IPS DF 6.9 (cell line): ENCODE measurements at regions not wholly inside any gene's neighbourhood (a gene's known extent, or its start where the extent isn't known, plus 50 kb on each side); places are given as distances from the start of the nearest gene placed in this dataset.
"Not testable (repeated sequence)": the region's sequence is repeated elsewhere in the genome, so short reads cannot be mapped to it uniquely, and the experiment has no call there.

Source experiments
- DNase-seq: peaks from one replicate; pipeline ENCODE4 v3.0.0-alpha.2; 2013; ENCODE audit warnings: low read depth, low spot score
- H3K27ac ChIP-seq: one replicate; pipeline ENCODE4 v1.5.1; 2013; ENCODE audit warnings: low read length, control low read depth
- H3K27me3 ChIP-seq: 2 replicates; pipeline ENCODE4 v1.6.1; 2013; ENCODE audit warnings: mild to moderate bottlenecking, low read length; ENCODE audit not compliant: control insufficient read depth, insufficient read depth
- H3K36me3 ChIP-seq: 2 replicates; pipeline ENCODE4 v1.6.1; 2013; ENCODE audit warnings: low read length; ENCODE audit not compliant: control insufficient read depth, insufficient read depth
- H3K4me1 ChIP-seq: 2 replicates; pipeline ENCODE4 v1.6.1; 2013; ENCODE audit warnings: low read length; ENCODE audit not compliant: control insufficient read depth, insufficient read depth
- H3K4me3 ChIP-seq: 2 replicates; pipeline ENCODE4 v1.5.1; 2013; ENCODE audit warnings: mild to moderate bottlenecking, low read length
- H3K9me3 ChIP-seq: 2 replicates; pipeline ENCODE4 v1.6.1; 2013; ENCODE audit warnings: low read length, inconsistent platforms; ENCODE audit not compliant: control insufficient read depth, insufficient read depth
- WGBS: extraction: QIAGEN DNeasy Blood & Tissue Kit; methylation state at CpG from one replicate; pipeline ENCODE4 v1.1.7; 2013; ENCODE audit warnings: mixed read lengths, missing lambda C conversion rate; ENCODE audit not compliant: insufficient read length, insufficient coverage; 5-methylcytosine and 5-hydroxymethylcytosine counted together

DNA sequence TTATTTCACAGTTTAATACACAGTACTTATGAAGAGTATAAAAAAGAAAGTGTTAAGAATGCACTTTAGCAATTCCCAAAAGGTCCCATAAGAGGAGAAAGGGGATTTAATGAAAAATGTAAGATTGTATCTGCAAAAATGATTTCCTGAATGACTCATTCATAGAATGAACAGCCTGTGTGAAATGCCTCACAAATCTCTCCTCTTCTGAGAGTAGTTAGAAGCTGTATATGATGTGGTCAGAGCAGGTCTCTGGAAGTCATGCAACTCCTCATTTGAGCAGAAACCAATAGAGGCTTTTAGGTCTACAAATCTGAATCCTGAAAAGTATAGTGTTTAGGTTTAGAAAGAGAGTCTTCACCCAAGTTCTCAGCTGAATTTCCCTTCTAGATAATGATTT lies 381.3 kb upstream of the INTU start:
- Histone ChIP-seq H3K9me3 (no peaks in the 10 kb centered on the region), H3K27ac (no peak overlapping the region), H3K4me3 (no peak overlapping the region), H3K4me1 (no peaks in the 10 kb centered on the region), H3K27me3 (no peaks in the 10 kb centered on the region), H3K36me3 (no peaks in the 10 kb centered on the region)
- no peak for DNase-seq

DNA sequence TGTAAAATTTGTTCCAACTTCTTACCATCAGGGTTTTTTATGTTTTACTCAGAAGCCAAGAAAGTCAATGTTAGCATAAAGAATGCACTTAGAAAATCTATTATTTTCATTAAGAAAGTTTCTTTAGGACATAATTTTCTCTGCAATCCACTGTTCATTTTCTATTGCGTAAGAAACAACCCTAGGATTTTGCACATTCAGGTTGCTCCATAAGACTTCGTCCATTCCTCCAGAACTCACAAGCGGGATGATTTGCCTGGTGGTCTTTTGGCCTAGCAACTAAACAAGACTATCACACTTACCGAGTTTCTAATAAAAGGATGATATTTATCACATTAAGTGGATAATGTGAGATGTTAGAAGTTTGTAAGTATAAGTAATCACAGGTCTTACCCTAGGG lies 376.3 kb upstream of the INTU start:
- Histone ChIP-seq H3K27ac (no peak overlapping the region), H3K27me3 (no peaks in the 10 kb centered on the region), H3K4me1 (no peaks in the 10 kb centered on the region), H3K9me3 (no peaks in the 10 kb centered on the region), H3K36me3 (no peaks in the 10 kb centered on the region), H3K4me3 (no peak overlapping the region)
- DNase-seq: no peak
- WGBS: no CpG with 5 or more reads among the region's 4 CpGs

DNA sequence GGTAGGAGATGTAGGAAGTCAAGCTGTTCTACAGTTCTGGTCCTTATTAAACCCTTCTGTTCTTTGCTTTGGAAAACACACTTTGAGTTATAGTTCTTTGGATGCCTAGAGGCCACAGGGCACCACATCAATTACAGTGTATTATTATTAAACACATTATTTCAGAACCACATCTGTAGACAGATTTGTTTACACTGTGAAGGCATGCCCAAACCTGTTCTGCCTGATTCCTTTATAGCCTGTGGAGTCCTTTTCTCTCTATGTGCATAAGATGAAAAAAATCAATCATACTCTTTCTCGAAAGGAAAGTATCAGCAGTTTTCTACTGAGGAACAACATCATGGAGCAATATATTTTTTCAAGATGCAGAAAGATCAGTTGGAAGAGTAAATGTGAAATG lies 371.3 kb upstream of the INTU start:
- Histone ChIP-seq H3K4me3 (no peak overlapping the region), H3K4me1 (no peaks in the 10 kb centered on the region), H3K27me3 (no peaks in the 10 kb centered on the region), H3K36me3 (no peaks in the 10 kb centered on the region), H3K9me3 (no peaks in the 10 kb centered on the region), H3K27ac (no peak overlapping the region)
- no peak for DNase-seq
- WGBS: no CpG with 5 or more reads among the region's 1 CpG

DNA sequence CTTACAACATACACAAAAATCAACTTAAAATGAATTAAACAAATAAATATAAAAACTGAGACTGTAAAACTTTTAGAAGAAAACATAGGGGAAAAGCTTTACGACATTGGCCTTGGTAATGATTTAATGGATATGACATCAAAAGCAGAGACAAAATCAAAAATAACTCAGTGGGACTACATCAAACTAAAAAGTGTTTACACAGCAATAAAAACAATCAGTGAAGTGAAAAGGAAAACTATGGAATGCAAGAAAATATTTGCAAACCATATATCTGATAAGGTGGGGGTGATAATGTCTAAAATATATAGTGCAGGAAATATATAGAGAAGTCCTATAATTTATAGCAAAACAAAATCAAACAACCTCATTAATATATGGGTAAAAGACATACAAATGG lies 364.4 kb upstream of the INTU start:
- no peaks in the 10 kb centered on the region for H3K4me1 ChIP-seq
- no CpG with 5 or more reads among the region's 1 CpG for WGBS
- no peaks in the 10 kb centered on the region for H3K27me3 ChIP-seq
- no peaks in the 10 kb centered on the region for H3K36me3 ChIP-seq
- H3K27ac ChIP-seq: no peak overlapping the region
- no peaks in the 10 kb centered on the region; the same call in 1 of the 2 replicates for H3K9me3 ChIP-seq
- DNase-seq: no peak
- H3K4me3 ChIP-seq: no peak overlapping the region

DNA sequence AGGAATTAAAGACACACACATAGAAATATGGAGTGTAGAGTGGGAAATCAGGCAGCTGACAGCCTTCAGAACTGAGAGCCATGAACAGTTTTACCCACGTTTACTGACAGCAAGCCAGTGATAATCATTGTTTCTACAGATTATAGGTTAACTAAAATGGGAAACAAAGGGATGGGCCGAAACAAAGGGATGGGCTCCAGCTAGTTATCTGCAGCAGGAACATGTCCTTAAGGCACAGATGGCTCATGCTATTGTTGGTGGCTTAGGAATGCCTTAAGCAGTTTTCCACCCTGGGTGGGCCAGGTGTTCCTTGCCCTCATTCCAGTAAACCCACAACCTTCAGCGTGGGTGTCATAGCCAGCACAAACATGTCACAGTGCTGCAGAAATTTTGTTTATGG lies 355.7 kb upstream of the INTU start:
- no CpG with 5 or more reads among the region's 3 CpGs for WGBS
- H3K4me3 ChIP-seq: not testable (repeated sequence)

DNA sequence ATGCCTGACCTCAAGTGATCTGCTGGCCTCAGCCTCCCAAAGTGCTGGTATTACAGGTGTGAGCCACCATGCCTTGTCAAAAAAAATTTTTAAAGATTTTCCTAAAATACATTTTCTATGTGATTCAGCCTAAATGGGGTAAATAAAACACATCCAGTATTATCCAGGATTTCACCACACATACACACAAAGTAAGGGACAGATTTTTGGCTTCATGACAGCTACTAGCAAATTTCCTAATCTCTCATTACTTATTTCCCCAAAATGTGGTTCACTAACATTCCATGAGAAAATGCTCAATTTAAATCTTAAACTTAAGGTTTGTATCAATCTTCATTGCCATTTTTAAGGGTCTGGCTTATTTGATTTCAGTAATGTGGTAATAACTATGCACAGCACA lies 348.5 kb upstream of the INTU start:
- DNase-seq: no peak
- H3K4me1 ChIP-seq: no peaks in the 10 kb centered on the region

More for the DNA sequence above, 355.7 kb upstream of the INTU start:
- H3K4me1 ChIP-seq, H3K36me3 ChIP-seq, H3K27me3 ChIP-seq, DNase-seq, H3K9me3 ChIP-seq, H3K27ac ChIP-seq: not testable (repeated sequence)

DNA sequence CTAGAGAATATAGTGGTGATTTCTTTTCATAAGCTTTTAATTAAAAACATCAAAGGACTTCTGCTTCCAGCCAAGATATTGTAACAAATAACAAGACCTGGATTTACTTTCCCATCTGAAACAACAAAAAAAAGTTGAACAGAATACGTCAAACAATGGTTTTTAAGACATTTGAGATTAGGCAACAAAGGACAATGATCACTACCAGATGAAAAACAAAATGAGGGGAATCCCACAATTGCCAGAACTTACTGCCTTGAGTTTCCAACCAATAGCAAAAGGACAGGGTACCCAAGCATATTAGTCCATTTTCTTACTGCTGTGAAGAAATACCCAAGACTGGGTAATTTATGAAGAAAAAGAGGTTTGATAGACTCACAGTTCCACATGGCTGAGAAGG lies 341.4 kb upstream of the INTU start:
- H3K4me1 ChIP-seq: no peaks in the 10 kb centered on the region
- H3K4me3 ChIP-seq: no peak overlapping the region
- DNase-seq: no peak
- WGBS: no CpG with 5 or more reads among the region's 1 CpG
- 0 out of 2 replicates have a peak, but pooled peaks cover 2% of the 10 kb centered on the region for H3K36me3 ChIP-seq
- H3K9me3 ChIP-seq: no peaks in the 10 kb centered on the region
- H3K27ac ChIP-seq: no peak overlapping the region
- H3K27me3 ChIP-seq: no peaks in the 10 kb centered on the region

More for the DNA sequence above, 348.5 kb upstream of the INTU start:
- Histone ChIP-seq H3K27me3 (no peaks in the 10 kb centered on the region), H3K27ac (no peak overlapping the region), H3K36me3 (no peaks in the 10 kb centered on the region), H3K4me3 (no peak overlapping the region), H3K9me3 (no peaks in the 10 kb centered on the region)

DNA sequence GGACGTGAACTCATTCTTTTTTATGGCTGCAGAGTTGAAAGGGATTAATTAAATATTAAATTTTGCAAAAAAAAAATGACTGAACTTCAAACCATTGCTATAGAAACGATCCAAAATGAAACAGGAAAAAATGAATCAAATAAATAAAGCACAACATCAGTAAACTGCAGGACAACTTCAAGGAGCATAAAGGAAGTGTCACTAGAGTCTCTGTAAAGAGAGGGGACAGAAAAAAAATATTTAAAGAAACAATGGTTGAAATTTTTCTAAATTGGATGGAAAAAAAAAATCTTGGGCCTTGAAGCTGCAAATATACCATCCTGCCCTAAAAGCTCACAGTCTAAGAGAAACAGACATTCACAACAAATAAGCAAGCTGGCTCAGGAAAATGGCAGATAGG lies 339.3 kb upstream of the INTU start:
- Histone ChIP-seq H3K36me3 (0 out of 2 replicates have a peak, but pooled peaks cover 2% of the 10 kb centered on the region), H3K4me3 (no peak overlapping the region), H3K27me3 (no peaks in the 10 kb centered on the region), H3K9me3 (no peaks in the 10 kb centered on the region), H3K27ac (no peak overlapping the region), H3K4me1 (no peaks in the 10 kb centered on the region)
- DNase-seq: no peak
- no CpG with 5 or more reads among the region's 2 CpGs for WGBS

DNA sequence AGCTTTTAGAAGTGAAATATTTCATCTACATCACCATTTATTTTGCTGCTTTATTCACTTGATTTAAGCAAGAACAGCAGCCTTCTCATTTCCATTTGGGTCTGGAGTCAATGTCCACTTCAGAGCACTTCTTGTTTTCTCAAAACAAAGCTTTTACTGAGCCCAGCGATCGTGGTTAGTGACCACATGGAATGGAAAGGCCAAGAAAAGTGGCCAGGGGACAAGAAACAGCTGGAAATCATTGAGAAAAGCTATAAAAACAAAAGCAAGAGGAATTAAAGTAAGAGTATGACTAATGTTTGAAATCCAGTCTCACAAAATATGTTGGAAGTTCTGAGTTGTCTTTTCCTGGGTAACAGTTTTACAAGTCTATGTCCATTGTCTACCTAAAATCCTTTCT lies 328.4 kb upstream of the INTU start:
- no peak for DNase-seq
- WGBS: no CpG with 5 or more reads among the region's 2 CpGs
- H3K27ac ChIP-seq: no peak overlapping the region

DNA sequence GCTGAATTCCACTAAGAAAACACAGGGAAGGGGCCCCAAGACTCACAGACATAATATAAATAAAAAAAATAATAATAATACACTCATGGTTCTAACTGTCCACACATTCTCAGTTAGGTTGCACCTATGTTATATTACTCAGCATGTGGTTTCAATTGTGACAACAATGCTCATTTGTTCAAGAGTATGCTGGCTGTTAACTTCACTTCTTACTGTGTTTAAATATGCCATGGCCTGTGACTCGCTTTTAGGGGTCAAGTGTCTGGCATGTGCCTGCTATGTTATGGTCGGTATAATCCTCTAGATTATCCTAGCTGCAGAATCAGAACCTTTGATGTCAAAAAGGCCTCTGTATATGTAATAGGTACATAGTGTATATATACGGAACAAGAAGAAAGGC lies 324.8 kb upstream of the INTU start:
- Histone ChIP-seq H3K27me3 (no peaks in the 10 kb centered on the region), H3K9me3 (no peaks in the 10 kb centered on the region), H3K4me1 (no peaks in the 10 kb centered on the region), H3K36me3 (no peaks in the 10 kb centered on the region), H3K4me3 (no peak overlapping the region), H3K27ac (no peak overlapping the region)
- DNase-seq: no peak
- no CpG with 5 or more reads among the region's 3 CpGs for WGBS

More for the DNA sequence above, 328.4 kb upstream of the INTU start:
- no peaks in the 10 kb centered on the region for H3K4me1 ChIP-seq
- no peaks in the 10 kb centered on the region for H3K36me3 ChIP-seq
- H3K27me3 ChIP-seq: no peaks in the 10 kb centered on the region
- no peaks in the 10 kb centered on the region for H3K9me3 ChIP-seq
- H3K4me3 ChIP-seq: no peak overlapping the region

DNA sequence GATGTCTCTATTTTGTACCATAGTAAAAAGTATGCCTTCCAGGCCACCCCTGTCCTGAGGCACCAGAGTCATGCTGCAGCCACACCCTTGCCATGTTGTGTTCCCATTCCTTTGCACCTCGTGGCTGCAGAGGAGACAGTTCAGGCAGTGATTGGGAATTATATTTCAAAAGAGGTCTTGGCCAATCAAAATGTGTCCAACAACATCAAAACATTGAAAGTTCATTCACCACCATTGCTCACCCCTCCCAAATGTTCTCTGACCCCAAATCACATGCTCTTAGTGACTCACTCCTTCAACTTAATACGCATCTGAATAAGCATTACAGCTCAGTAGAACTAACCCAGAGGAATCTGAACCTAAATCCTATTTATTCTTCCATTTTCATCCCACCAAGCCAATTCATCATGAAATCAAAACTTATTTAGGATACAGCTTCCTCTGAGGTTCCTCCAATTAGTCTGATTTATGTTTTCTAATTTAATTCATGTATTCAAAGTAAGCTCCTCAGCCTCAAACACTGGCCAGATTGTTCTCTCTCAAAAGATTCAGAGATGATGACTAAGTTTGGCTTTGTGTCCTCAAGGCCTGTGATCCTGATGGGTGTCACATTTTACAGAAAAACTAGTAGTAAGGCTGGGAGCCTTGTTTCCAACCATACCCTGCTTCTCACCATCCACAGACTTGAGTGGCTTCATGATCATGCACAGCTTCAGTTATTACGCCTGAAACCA lies 323.2 kb upstream of the INTU start:
- H3K4me1 ChIP-seq: no peaks in the 10 kb centered on the region
- no peak for DNase-seq
- WGBS: no CpG with 5 or more reads among the region's 3 CpGs
- no peaks in the 10 kb centered on the region for H3K27me3 ChIP-seq
- H3K27ac ChIP-seq: no peak overlapping the region
- H3K36me3 ChIP-seq: no peaks in the 10 kb centered on the region
- H3K9me3 ChIP-seq: no peaks in the 10 kb centered on the region
- no peak overlapping the region for H3K4me3 ChIP-seq
